CD14-positive monocyte (primary cell): ENCODE measurements at regions not wholly inside any gene's neighbourhood (a gene's known extent, or its start where the extent isn't known, plus 50 kb on each side); places are given as distances from the start of the nearest gene placed in this dataset.

Source experiments
- DNase-seq, 3 donors: peaks; one replicate each; pipeline ENCODE4 v3.0.0-alpha.2; 2011 to 2022
- H2AFZ ChIP-seq: 2 replicates; pipeline ENCODE4 v1.6.0; 2012; ENCODE audit warnings: mild to moderate bottlenecking, low read depth, low read length, inconsistent platforms; ENCODE audit not compliant: insufficient read depth, poor library complexity, severe bottlenecking
- H3K27ac ChIP-seq, 2 donors: 1 replicate in 1 of 2; 2 replicates in 1 of 2; pipeline ENCODE4 v1.5.1; 2012 to 2013; ENCODE audit warnings: low read length in 2 of 2, control low read depth in 1 of 2, inconsistent platforms in 1 of 2, low read depth in 1 of 2, mild to moderate bottlenecking in 1 of 2
- H3K27me3 ChIP-seq, 2 donors: one replicate each; pipeline versions ENCODE4 v1.6.0 to v1.6.1; 2011 to 2013; ENCODE audit warnings: low read length in 2 of 2; ENCODE audit not compliant: control insufficient read depth in 2 of 2, insufficient read depth in 2 of 2
- H3K36me3 ChIP-seq, 2 donors: replicated peaks in 1 of 2; 1 replicate in 1 of 2; 2 replicates in 1 of 2; pipeline versions ENCODE4 v1.5.1 to v1.6.1; 2012 to 2013; ENCODE audit warnings: low read length in 2 of 2, control low read depth in 1 of 2, inconsistent platforms in 1 of 2, mild to moderate bottlenecking in 1 of 2; ENCODE audit not compliant: insufficient read depth in 2 of 2, control insufficient read depth in 1 of 2
- H3K4me1 ChIP-seq, 2 donors: 1 replicate in 1 of 2; 2 replicates in 1 of 2; pipeline versions ENCODE4 v1.5.1 to v1.6.1; 2012 to 2013; ENCODE audit warnings: low read length in 2 of 2, control low read depth in 1 of 2, inconsistent platforms in 1 of 2, mild to moderate bottlenecking in 1 of 2, moderate library complexity in 1 of 2; ENCODE audit not compliant: insufficient read depth in 2 of 2, control insufficient read depth in 1 of 2
- H3K4me2 ChIP-seq: replicated peaks from 2 replicates; pipeline ENCODE3; 2012; ENCODE audit warnings: low read length, moderate library complexity, mild to moderate bottlenecking; ENCODE audit not compliant: poor library complexity, severe bottlenecking; ENCODE audit errors: extremely low read depth
- H3K4me3 ChIP-seq, 3 experiments: fragments of 200-600 bp in 1 of 3; sonication (generic) in 1 of 3; replicated peaks in 1 of 3; 1 replicate in 2 of 3; 2 replicates in 1 of 3; pipeline ENCODE4 v1.5.1; 2011 to 2013; ENCODE audit warnings: low read length in 3 of 3, mild to moderate bottlenecking in 3 of 3, control low read depth in 2 of 3, low read depth in 2 of 3, inconsistent platforms in 1 of 3, moderate library complexity in 1 of 3
- H3K79me2 ChIP-seq: 2 replicates; pipeline ENCODE4 v1.6.0; 2012; ENCODE audit warnings: mild to moderate bottlenecking, control low read depth, inconsistent platforms, low read length, moderate library complexity; ENCODE audit not compliant: insufficient read depth
- H3K9ac ChIP-seq: 2 replicates; pipeline ENCODE4 v1.6.0; 2017; ENCODE audit warnings: low read length, mild to moderate bottlenecking; ENCODE audit not compliant: insufficient read depth, poor library complexity, severe bottlenecking
- H3K9me3 ChIP-seq, 2 donors: replicated peaks in 1 of 2; 1 replicate in 1 of 2; 2 replicates in 1 of 2; pipeline versions ENCODE4 v1.5.1 to v1.6.1; 2012 to 2013; ENCODE audit warnings: low read length in 2 of 2, control low read depth in 1 of 2; ENCODE audit not compliant: control insufficient read depth in 1 of 2, insufficient read depth in 1 of 2
- H4K20me1 ChIP-seq: 2 replicates; pipeline ENCODE4 v1.6.0; 2012; ENCODE audit warnings: mild to moderate bottlenecking, low read length, control low read depth, moderate library complexity; ENCODE audit not compliant: insufficient read depth
- H3K27ac Mint-ChIP-seq, 7 donors: one replicate each; pipeline ENCODE4 v1.8.0; 2020; ENCODE audit warnings: mild to moderate bottlenecking in 7 of 7, mixed read lengths in 7 of 7, moderate library complexity in 6 of 7, inconsistent platforms in 2 of 7
- H3K27me3 Mint-ChIP-seq, 3 donors: one replicate each; pipeline ENCODE4 v1.8.0; 2021 to 2022; ENCODE audit warnings: low read depth in 3 of 3, mild to moderate bottlenecking in 3 of 3, mixed read lengths in 3 of 3, moderate library complexity in 3 of 3, inconsistent platforms in 1 of 3
- H3K36me3 Mint-ChIP-seq, 2 donors: one replicate each; pipeline ENCODE4 v1.8.0; 2020; ENCODE audit warnings: mixed read lengths in 2 of 2, inconsistent platforms in 1 of 2, mild to moderate bottlenecking in 1 of 2
- H3K4me1 Mint-ChIP-seq: one replicate; pipeline ENCODE4 v1.8.0; 2020; ENCODE audit warnings: mild to moderate bottlenecking, mixed read lengths
- H3K4me3 Mint-ChIP-seq, 2 donors: one replicate each; pipeline ENCODE4 v1.8.0; 2020; ENCODE audit warnings: mild to moderate bottlenecking in 2 of 2, mixed read lengths in 2 of 2, moderate library complexity in 1 of 2
- H3K9me3 Mint-ChIP-seq, 7 donors: one replicate each; pipeline ENCODE4 v1.8.0; 2020 to 2022; ENCODE audit warnings: mixed read lengths in 7 of 7, mild to moderate bottlenecking in 6 of 7, moderate library complexity in 6 of 7, inconsistent platforms in 2 of 7
- CTCF ChIP-seq: fragments of 200-600 bp; IDR thresholded peaks from one replicate; pipeline ENCODE4 v1.8.0; 2022; ENCODE audit warnings: antibody characterized with exemption, mild to moderate bottlenecking
- WGBS: methylation state at CpG from one replicate; pipeline ENCODE4 v1.1.5; 2013; ENCODE audit warnings: missing lambda C conversion rate; ENCODE audit not compliant: insufficient coverage; 5-methylcytosine and 5-hydroxymethylcytosine counted together
- intact Hi-C, 2 donors: fragments of 100-400 bp; cut with micrococcal nuclease; formaldehyde crosslinking; loops; one replicate each; pipeline versions ENCODE4 v1.15.0 to v1.15.1; 2023

DNA sequence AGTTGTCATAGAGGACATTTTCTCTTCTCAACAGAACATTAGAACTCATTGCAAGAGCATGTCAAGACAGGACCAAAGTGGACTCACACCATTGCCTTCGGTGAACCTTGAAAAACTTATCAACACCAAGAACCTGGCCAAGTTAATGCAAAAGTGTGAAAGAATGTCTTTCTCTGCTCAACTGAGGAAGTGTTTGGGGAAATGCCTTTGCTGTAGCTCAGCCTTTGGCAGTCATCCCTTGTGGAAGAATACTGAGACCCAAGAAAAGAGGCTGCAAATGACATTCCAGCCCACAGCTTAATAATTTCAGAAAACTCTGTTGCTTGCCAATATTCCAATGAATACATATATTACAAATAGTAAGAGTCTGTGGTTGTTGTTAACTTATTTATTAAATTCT lies 728.8 kb upstream of the PIK3C3 start:
- DNase-seq = no peak
- no peaks in the 10 kb centered on the region for H4K20me1 ChIP-seq
- Mint-ChIP-seq H3K9me3 (peaks cover 0 to 11% (median 4%) of the 10 kb centered on the region in 7 donors), H3K4me3 (no peak overlapping the region), H3K36me3 (no peaks in the 10 kb centered on the region), H3K27me3 (peaks cover 0 to 1% (median 0%) of the 10 kb centered on the region in 3 donors), H3K4me1 (no peaks in the 10 kb centered on the region), H3K27ac (no peak overlapping the region)
- H3K4me3 ChIP-seq = no peak overlapping the region
- no peaks in the 10 kb centered on the region for H3K27me3 ChIP-seq
- WGBS = no CpG with 5 or more reads among the region's 1 CpG
- intact Hi-C loops = no loop called here
- H2AFZ ChIP-seq = no peak overlapping the region
- peaks cover 7 to 11% of the 10 kb centered on the region in 2 donors for H3K9me3 ChIP-seq
- no peak for TF ChIP-seq CTCF
- H3K27ac ChIP-seq = no peak overlapping the region
- no peaks in the 10 kb centered on the region for H3K36me3 ChIP-seq
- H3K79me2 ChIP-seq = no peaks in the 10 kb centered on the region
- H3K9ac ChIP-seq = no peak overlapping the region
- H3K4me2 ChIP-seq = no peak overlapping the region
- H3K4me1 ChIP-seq = no peaks in the 10 kb centered on the region

DNA sequence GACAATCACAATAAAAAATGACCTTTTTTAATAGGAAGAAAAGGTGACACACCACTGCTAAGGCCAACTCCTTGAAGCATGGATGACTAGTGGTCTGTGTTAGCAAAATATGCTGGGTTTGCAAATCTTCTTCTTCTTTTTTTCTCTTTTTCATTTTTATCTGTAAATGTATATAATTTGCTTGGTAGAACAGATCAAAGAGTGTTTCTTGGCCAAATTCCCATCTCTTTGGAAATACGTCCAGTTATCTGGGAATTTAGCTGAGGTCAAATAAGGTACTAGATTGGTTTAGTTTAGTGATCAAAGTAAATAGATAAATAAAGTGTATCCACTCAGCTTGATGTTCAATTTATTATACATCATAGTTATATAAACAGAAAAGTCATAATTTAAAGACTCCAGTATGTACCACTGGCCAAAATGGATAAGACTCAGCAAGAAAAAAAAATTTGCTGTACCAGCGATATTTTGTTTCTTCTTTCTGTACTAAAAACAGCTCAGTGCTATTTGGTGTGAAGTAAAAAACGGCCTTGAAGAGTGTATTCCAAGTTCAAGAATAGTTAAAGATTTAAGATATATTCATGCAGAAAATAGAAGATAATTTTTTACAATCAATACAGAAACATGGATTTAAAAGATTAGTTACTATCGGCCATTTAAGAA lies 738.6 kb upstream of the PIK3C3 start:
- Mint-ChIP-seq H3K4me1 (no peaks in the 10 kb centered on the region), H3K27ac (no peak overlapping the region), H3K36me3 (no peaks in the 10 kb centered on the region), H3K4me3 (no peak overlapping the region), H3K27me3 (no peaks in the 10 kb centered on the region), H3K9me3 (peaks cover 0 to 3% (median 0%) of the 10 kb centered on the region in 7 donors)
- H3K4me2 ChIP-seq = no peak overlapping the region
- DNase-seq = no peak
- no peaks in the 10 kb centered on the region for H3K36me3 ChIP-seq
- intact Hi-C loops = no loop called here
- no peak overlapping the region for H3K27ac ChIP-seq
- H2AFZ ChIP-seq = no peak overlapping the region
- no peaks in the 10 kb centered on the region for H3K79me2 ChIP-seq
- no peak for TF ChIP-seq CTCF
- H3K9me3 ChIP-seq = no peaks in the 10 kb centered on the region
- no peaks in the 10 kb centered on the region for H3K27me3 ChIP-seq
- H4K20me1 ChIP-seq = no peaks in the 10 kb centered on the region
- H3K4me1 ChIP-seq = no peaks in the 10 kb centered on the region
- no peak overlapping the region for H3K4me3 ChIP-seq
- H3K9ac ChIP-seq = no peak overlapping the region
- WGBS = no CpG with 5 or more reads among the region's 4 CpGs
